Heart left ventricle (tissue), 16 donors: ENCODE measurements at regions not wholly inside any gene's neighbourhood (a gene's known extent, or its start where the extent isn't known, plus 50 kb on each side); places are given as distances from the start of the nearest gene placed in this dataset.

Experiments used
- ATAC-seq, 4 donors: fragments of 200-7000 bp; cut with Tn5 transposase; one replicate each; pipeline ENCODE4 v1.9.1; 2020 to 2022; ENCODE audit warnings: moderate library complexity in 4 of 4, mild to moderate bottlenecking in 3 of 4, moderate number of reproducible peaks in 1 of 4
- DNase-seq, 5 donors: peaks; one replicate each; pipeline ENCODE4 v3.0.0-alpha.2; 2020
- H3K27ac ChIP-seq, 12 donors: fragments of 200-600 bp; sonication (generic) in 4 of 12; one replicate each; pipeline versions ENCODE4 v1.5.0 to v1.8.0; 2016 to 2022; ENCODE audit warnings: mild to moderate bottlenecking in 2 of 12
- H3K27me3 ChIP-seq, 9 donors: fragments of 200-600 bp; sonication (generic) in 2 of 9; one replicate each; pipeline versions ENCODE4 v1.5.1 to v1.8.0; 2016 to 2022; ENCODE audit warnings: mild to moderate bottlenecking in 3 of 9
- H3K36me3 ChIP-seq, 9 donors: fragments of 200-600 bp; sonication (generic) in 2 of 9; one replicate each; pipeline versions ENCODE4 v1.5.0 to v1.8.0; 2018 to 2022; ENCODE audit warnings: mild to moderate bottlenecking in 2 of 9
- H3K4me1 ChIP-seq, 12 donors: fragments of 200-600 bp; sonication (generic) in 4 of 12; one replicate each; pipeline versions ENCODE4 v1.5.0 to v1.8.0; 2016 to 2022; ENCODE audit warnings: mild to moderate bottlenecking in 3 of 12
- H3K4me3 ChIP-seq, 12 donors: fragments of 200-600 bp; sonication (generic) in 4 of 12; one replicate each; pipeline versions ENCODE4 v1.5.0 to v1.8.0; 2017 to 2022; ENCODE audit warnings: mild to moderate bottlenecking in 9 of 12, moderate library complexity in 4 of 12
- H3K9me3 ChIP-seq, 12 donors: fragments of 200-600 bp; sonication (generic) in 4 of 12; one replicate each; pipeline versions ENCODE4 v1.5.0 to v1.8.0; 2016 to 2022; ENCODE audit warnings: mild to moderate bottlenecking in 1 of 12
- POLR2A ChIP-seq, 2 donors: fragments of 450-650 bp; IDR thresholded peaks; one replicate each; pipeline ENCODE4 v1.6.1; 2017; ENCODE audit warnings: antibody characterized with exemption in 2 of 2, mild to moderate bottlenecking in 2 of 2, moderate library complexity in 2 of 2
- WGBS, 4 donors: extraction: QIAGEN DNeasy Blood & Tissue Kit in 2 of 4; methylation state at CpG; one replicate each; pipeline versions ENCODE4 v1.1.5 to v1.1.7; 2013 to 2018; 5-methylcytosine and 5-hydroxymethylcytosine counted together
- intact Hi-C, 10 donors: fragments of 100-400 bp; cut with DNase I; formaldehyde crosslinking; loops; one replicate each; pipeline versions ENCODE4 v1.11.1 to v1.14.2; 2022
- TF ChIP-seq, protein P1 (sequence below), 12 donors: fragments of 200-600 bp; sonication (generic) in 4 of 12; IDR thresholded peaks; one replicate each; pipeline versions ENCODE4 v1.5.0 to v1.8.0; 2018 to 2022; ENCODE audit warnings: antibody characterized with exemption in 12 of 12, mild to moderate bottlenecking in 5 of 12
- donor health status: ischemic (EF 13 %, LVEDD 7.1; RV severe dilation, severe dysfunction).
- donor health status: healthy with polysubstance abuse.
- donor health status: DM: no; HTN: yes; CAD: no.
- donor health status: DM: no; HTN: no; CAD: no.
- donor health status: ischemic (EF 25% LVEDD 6.9; RV normal size, moderate dysfunction).
- donor health status: ischemic (EF 25% LVEDD 5.7; RV mildly dilated, moderate dysfunction).
- donor health status: healthy.
- donor health status: DM: yes; HTN: yes; CAD: no.
- donor health status: ischemic (EF 35%, LVEDD 5.7; RV mildly dilated, moderate dysfunction).
- donor health status: nonischemic (EF 11% LVEDD 7.7; RV severe dilation, severe dysfunction).
- donor health status: DM: yes; HTN: yes; CAD: no.
- donor health status: PGD.
- donor health status: ischemic (EF 29% LVEDD 5.4; RV normal size, mild dysfunction).
- donor health status: nonischemic (EF 23%, LVEDD 6.1; RV moderate dilation, normal function).

DNA sequence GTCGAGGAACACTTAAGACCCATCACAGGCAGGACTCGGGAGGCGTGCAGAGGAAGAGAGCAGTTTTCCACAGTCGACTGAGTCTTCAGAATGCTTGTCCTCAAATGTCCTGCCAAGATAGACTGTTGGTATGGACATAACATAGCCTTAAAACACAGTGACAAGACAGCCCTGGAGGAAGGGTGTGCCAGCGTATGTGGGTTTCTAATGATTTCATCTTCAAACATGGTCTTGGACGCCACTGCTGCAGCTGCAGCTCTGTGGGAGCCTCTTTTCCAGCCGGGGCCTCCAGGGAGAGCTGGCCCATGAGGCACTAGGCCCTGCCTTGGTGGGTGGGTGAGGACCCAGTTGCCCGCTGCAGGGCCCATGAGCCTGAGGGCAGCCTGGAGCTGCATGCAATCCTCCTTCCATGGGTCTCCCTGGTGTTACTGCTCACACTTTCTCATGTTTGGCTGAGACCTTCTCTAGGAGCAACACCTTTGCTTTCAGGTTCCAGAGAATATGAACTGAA lies 198.6 kb downstream of the KLF13 start:
- ATAC-seq (no peak), DNase-seq (no peak)
- H3K4me1 ChIP-seq = peaks cover 0 to 11% (median 0%) of the 10 kb centered on the region in 12 donors
- no peak overlapping the region for H3K4me3 ChIP-seq
- 86 to 92% (median 89%) methylated on average over 7 to 8 of the region's 8 CpGs for WGBS, 4 donors
- intact Hi-C loops = no loop called here
- H3K36me3 ChIP-seq = no peaks in the 10 kb centered on the region
- H3K9me3 ChIP-seq = peaks cover 0 to 3% (median 0%) of the 10 kb centered on the region in 12 donors
- no peak overlapping the region for H3K27ac ChIP-seq
- TF ChIP-seq POLR2A (IDR thresholded peaks at IDR 0.05) = no peak
- TF ChIP-seq, protein P1, sequence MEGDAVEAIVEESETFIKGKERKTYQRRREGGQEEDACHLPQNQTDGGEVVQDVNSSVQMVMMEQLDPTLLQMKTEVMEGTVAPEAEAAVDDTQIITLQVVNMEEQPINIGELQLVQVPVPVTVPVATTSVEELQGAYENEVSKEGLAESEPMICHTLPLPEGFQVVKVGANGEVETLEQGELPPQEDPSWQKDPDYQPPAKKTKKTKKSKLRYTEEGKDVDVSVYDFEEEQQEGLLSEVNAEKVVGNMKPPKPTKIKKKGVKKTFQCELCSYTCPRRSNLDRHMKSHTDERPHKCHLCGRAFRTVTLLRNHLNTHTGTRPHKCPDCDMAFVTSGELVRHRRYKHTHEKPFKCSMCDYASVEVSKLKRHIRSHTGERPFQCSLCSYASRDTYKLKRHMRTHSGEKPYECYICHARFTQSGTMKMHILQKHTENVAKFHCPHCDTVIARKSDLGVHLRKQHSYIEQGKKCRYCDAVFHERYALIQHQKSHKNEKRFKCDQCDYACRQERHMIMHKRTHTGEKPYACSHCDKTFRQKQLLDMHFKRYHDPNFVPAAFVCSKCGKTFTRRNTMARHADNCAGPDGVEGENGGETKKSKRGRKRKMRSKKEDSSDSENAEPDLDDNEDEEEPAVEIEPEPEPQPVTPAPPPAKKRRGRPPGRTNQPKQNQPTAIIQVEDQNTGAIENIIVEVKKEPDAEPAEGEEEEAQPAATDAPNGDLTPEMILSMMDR (IDR thresholded peaks at IDR 0.05) = no peak
- H3K27me3 ChIP-seq = no peaks in the 10 kb centered on the region

- Histone ChIP-seq H3K36me3 (no peaks in the 10 kb centered on the region), H3K27ac (no peak overlapping the region), H3K4me3 (no peak overlapping the region), H3K9me3 (no peaks in the 10 kb centered on the region), H3K4me1 (peaks cover 0 to 11% (median 0%) of the 10 kb centered on the region in 12 donors), H3K27me3 (no peaks in the 10 kb centered on the region)
- no peak for TF ChIP-seq POLR2A (IDR thresholded peaks at IDR 0.05)
- TF ChIP-seq, protein P1 (IDR thresholded peaks at IDR 0.05) = no peak
- DNase-seq = no peak
- intact Hi-C loops = no loop called here
- ATAC-seq = no peak
- 89 to 96% (median 92%) methylated on average over 13 to 18 of the region's 18 CpGs for WGBS, 4 donors
These were observed 199.5 kb downstream of the KLF13 start for GRCh38 chr15:31525988-31526665.

DNA sequence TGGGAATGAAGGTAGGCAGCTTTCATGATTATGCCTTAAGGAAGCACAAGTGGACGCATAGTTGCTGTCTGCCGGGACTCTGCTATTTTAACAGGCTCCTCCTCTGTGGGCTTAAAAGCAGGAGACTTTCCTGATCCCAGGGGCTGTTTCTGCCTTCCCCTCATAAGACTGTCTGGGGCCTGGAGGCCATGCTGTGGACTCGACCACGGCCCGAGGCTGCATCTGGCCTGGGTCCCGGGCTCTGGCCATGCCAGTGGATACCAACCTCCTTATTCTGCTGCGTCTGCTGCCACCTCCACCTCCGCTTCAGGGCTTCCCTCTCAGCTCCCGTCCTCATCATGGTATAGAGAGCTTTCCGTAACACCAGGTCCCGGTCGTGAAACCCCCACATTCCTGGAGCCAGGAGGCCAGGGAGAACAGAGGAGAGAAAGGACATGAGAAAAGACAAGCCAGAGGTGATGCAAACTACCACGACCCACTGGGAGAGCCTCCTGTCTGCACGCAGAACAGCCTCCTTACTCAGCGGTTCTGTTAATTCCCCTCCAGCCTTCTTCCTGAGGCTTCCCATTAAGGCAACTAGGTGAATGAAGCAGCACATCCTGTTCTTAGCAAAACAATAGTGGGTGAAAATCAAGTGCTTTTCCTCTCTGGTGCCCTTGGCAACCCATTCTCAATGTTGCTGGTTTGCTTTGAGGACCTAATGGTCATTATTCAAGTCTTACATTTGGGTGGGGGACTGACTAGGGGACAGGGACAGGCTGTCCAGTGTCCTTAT lies 200.5 kb downstream of the KLF13 start:
- intact Hi-C loops = no loop called here
- H3K9me3 ChIP-seq = no peaks in the 10 kb centered on the region
- H3K27ac ChIP-seq = peak overlapping the region in 1 of 12 donors; percentile 39
- ATAC-seq = peak in 2 of 4 donors; percentile 12 to 57
- WGBS, 4 donors = 75 to 82% (median 79%) methylated on average over 15 of the region's 15 CpGs
- H3K36me3 ChIP-seq = no peaks in the 10 kb centered on the region
- no peak for TF ChIP-seq POLR2A (IDR thresholded peaks at IDR 0.05)
- TF ChIP-seq, protein P1 (IDR thresholded peaks at IDR 0.05) = no peak
- no peak for DNase-seq
- no peaks in the 10 kb centered on the region for H3K27me3 ChIP-seq
- peaks cover 0 to 11% (median 0%) of the 10 kb centered on the region in 12 donors for H3K4me1 ChIP-seq
- peak overlapping the region in 1 of 12 donors; percentile 29 for H3K4me3 ChIP-seq

- WGBS, 4 donors = 88 to 100% (median 93%) methylated on average over 2 of the region's 2 CpGs
- Histone ChIP-seq H3K36me3 (no peaks in the 10 kb centered on the region), H3K27ac (no peak overlapping the region), H3K27me3 (no peaks in the 10 kb centered on the region), H3K4me3 (no peak overlapping the region), H3K9me3 (no peaks in the 10 kb centered on the region), H3K4me1 (peaks cover 0 to 11% (median 0%) of the 10 kb centered on the region in 12 donors)
- TF ChIP-seq, protein P1 (IDR thresholded peaks at IDR 0.05) = no peak
- TF ChIP-seq POLR2A (IDR thresholded peaks at IDR 0.05) = no peak
- intact Hi-C loops = no loop called here
- ATAC-seq (no peak), DNase-seq (no peak)
These were observed 202.2 kb downstream of the KLF13 start for GRCh38 chr15:31528846-31529245.
